Progenitor cell of endocrine pancreas (in vitro differentiated cells): ENCODE measurements at regions not wholly inside any gene's neighbourhood (a gene's known extent, or its start where the extent isn't known, plus 50 kb on each side); places are given as distances from the start of the nearest gene placed in this dataset.

Experiments used
- DNase-seq: peaks from one replicate; pipeline ENCODE4 v3.0.0; 2021; ENCODE audit warnings: low spot score; ENCODE audit not compliant: unreplicated experiment
- H3K27ac Mint-ChIP-seq: 2 replicates; pipeline ENCODE4 v1.8.0; 2021; ENCODE audit warnings: mild to moderate bottlenecking, moderate library complexity, mixed read lengths
- H3K27me3 Mint-ChIP-seq: 2 replicates; pipeline ENCODE4 v1.8.0; 2021; ENCODE audit warnings: mixed read lengths
- H3K36me3 Mint-ChIP-seq: 2 replicates; pipeline ENCODE4 v1.8.0; 2022; ENCODE audit warnings: mixed read lengths; ENCODE audit not compliant: insufficient read depth
- H3K4me1 Mint-ChIP-seq: 2 replicates; pipeline ENCODE4 v1.8.0; 2021; ENCODE audit warnings: low read depth, mixed read lengths
- H3K4me3 Mint-ChIP-seq: 2 replicates; pipeline ENCODE4 v1.8.0; 2021; ENCODE audit warnings: low read depth, mild to moderate bottlenecking, moderate library complexity, mixed read lengths
- H3K9me3 Mint-ChIP-seq: 2 replicates; pipeline ENCODE4 v1.8.0; 2021; ENCODE audit warnings: low read depth, mixed read lengths
- CTCF ChIP-seq: fragments of 200-600 bp; sonication (generic); IDR thresholded peaks from one replicate; pipeline ENCODE4 v1.5.0; 2021; ENCODE audit warnings: antibody characterized with exemption, mild to moderate bottlenecking; ENCODE audit not compliant: unreplicated experiment

- DNase-seq, result no peak
- peaks cover 8% of the 10 kb centered on the region for H3K27me3 Mint-ChIP-seq
- no peaks in the 10 kb centered on the region for H3K4me1 Mint-ChIP-seq
- no peaks in the 10 kb centered on the region for H3K9me3 Mint-ChIP-seq
- H3K4me3 Mint-ChIP-seq, result no peak overlapping the region
- H3K27ac Mint-ChIP-seq, result no peak overlapping the region
- no peak for TF ChIP-seq CTCF
- no peaks in the 10 kb centered on the region for H3K36me3 Mint-ChIP-seq
Measured at GRCh38 chr22:34897126-34897525, 168.8 kb upstream of the ISX start.

- Mint-ChIP-seq H3K27ac (no peak overlapping the region), H3K36me3 (no peaks in the 10 kb centered on the region), H3K9me3 (no peaks in the 10 kb centered on the region), H3K4me1 (peaks cover 4% of the 10 kb centered on the region), H3K4me3 (no peak overlapping the region), H3K27me3 (no peaks in the 10 kb centered on the region)
- DNase-seq, result no peak
- TF ChIP-seq CTCF, result no peak
Measured at GRCh38 chr22:34902335-34902734, 163.6 kb upstream of the ISX start.

GRCh38 chr22:34903416-34903815 is 162.5 kb upstream of the ISX start:
- Mint-ChIP-seq H3K9me3 (no peaks in the 10 kb centered on the region), H3K36me3 (no peaks in the 10 kb centered on the region), H3K27ac (no peak overlapping the region), H3K27me3 (no peaks in the 10 kb centered on the region), H3K4me1 (peaks cover 4% of the 10 kb centered on the region), H3K4me3 (no peak overlapping the region)
- TF ChIP-seq CTCF, result no peak
- no peak for DNase-seq

GRCh38 chr22:34904486-34904885 is 161.5 kb upstream of the ISX start:
- Mint-ChIP-seq H3K27ac (no peak overlapping the region), H3K4me1 (peaks cover 4% of the 10 kb centered on the region), H3K4me3 (no peak overlapping the region)

GRCh38 chr22:34913826-34914225 is 152.1 kb upstream of the ISX start:
- TF ChIP-seq CTCF, result no peak
- Mint-ChIP-seq H3K27me3 (peaks cover 14% of the 10 kb centered on the region), H3K9me3 (peaks cover 3% of the 10 kb centered on the region), H3K36me3 (no peaks in the 10 kb centered on the region), H3K4me1 (peaks cover 6% of the 10 kb centered on the region), H3K27ac (no peak overlapping the region), H3K4me3 (no peak overlapping the region)
- no peak for DNase-seq

More at GRCh38 chr22:34904486-34904885, 161.5 kb upstream of the ISX start:
- Mint-ChIP-seq H3K27me3 (no peaks in the 10 kb centered on the region), H3K9me3 (peaks cover 3% of the 10 kb centered on the region), H3K36me3 (no peaks in the 10 kb centered on the region)
- no peak for DNase-seq
- no peak for TF ChIP-seq CTCF
